ENCODE measurements at regions not wholly inside any gene's neighbourhood (a gene's known extent, or its start where the extent isn't known, plus 50 kb on each side); places are given as distances from the start of the nearest gene placed in this dataset.

GRCh38 chr1:198892065-198892464 is 253.2 kb downstream of the PTPRC start:
- intact Hi-C loops (cut with DNase I), result no loop called here
- no peak for DNase-seq (ENCODE audit: low spot score in 2 of 2)
- no peak overlapping the region for H3K27ac ChIP-seq
- H3K36me3 ChIP-seq, result no peaks in the 10 kb centered on the region
- no peaks in the 10 kb centered on the region for H3K27me3 ChIP-seq
- no peaks in the 10 kb centered on the region for H3K9me3 ChIP-seq
- H3K4me3 ChIP-seq, result no peak overlapping the region
- H3K4me1 ChIP-seq, result no peaks in the 10 kb centered on the region
- no peak for TF ChIP-seq CTCF (IDR thresholded peaks at IDR 0.05)

DNA sequence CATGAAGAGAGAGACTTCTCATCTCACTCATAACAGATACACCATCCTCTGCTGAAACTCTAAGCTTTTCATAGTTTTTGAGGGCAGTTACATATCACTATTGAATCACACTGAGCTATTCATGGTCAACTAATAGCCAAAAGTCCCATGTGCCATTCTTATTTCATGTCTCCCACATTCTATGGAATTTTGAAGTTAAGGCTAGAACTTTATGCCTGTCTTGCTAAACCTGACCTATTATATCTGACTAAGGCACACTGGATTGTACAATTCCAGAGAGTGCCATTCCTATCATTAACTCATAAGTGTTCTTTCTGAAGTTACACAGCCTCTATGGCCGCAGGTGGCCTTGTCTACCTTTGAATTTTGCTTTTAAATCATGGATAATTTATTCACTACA is 254.3 kb downstream of the PTPRC start:
- intact Hi-C loops (cut with DNase I), result no loop called here
- no peaks in the 10 kb centered on the region for H3K36me3 ChIP-seq
- no peak for DNase-seq (ENCODE audit: low spot score in 2 of 2)
- no peak for TF ChIP-seq CTCF (IDR thresholded peaks at IDR 0.05)
- no peaks in the 10 kb centered on the region for H3K4me1 ChIP-seq
- H3K27me3 ChIP-seq, result no peaks in the 10 kb centered on the region
- H3K4me3 ChIP-seq, result no peak overlapping the region
- H3K9me3 ChIP-seq, result no peaks in the 10 kb centered on the region
- no peak overlapping the region for H3K27ac ChIP-seq

- Histone ChIP-seq H3K27me3 (no peaks in the 10 kb centered on the region), H3K4me3 (no peak overlapping the region), H3K36me3 (no peaks in the 10 kb centered on the region), H3K27ac (no peak overlapping the region), H3K4me1 (no peaks in the 10 kb centered on the region), H3K9me3 (no peaks in the 10 kb centered on the region)
- intact Hi-C loops (cut with DNase I), result no loop called here
- DNase-seq (ENCODE audit: low spot score in 2 of 2), result no peak
- TF ChIP-seq CTCF (IDR thresholded peaks at IDR 0.05), result no peak
Measured at GRCh38 chr1:198893763-198894444, 255.1 kb downstream of the PTPRC start.

DNA sequence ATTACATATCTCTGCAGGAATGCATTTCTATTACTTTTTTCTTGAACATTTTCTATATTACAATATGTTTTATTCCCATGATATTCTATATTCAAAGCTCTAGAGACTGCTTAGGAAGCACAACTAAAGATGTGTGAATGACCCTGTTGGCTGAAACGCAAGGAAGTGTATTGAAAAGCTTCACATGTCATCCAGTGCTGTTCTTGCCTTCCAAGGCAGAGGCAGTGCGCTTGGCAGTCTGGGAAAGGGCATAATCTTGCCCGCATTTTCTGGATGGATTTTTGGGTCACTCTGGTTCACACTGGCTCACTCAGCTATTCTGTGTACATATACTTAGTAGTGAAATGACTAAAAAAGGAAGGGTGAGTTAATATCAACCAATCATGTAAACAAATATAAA is 262.4 kb downstream of the PTPRC start:
- no peak for TF ChIP-seq CTCF (IDR thresholded peaks at IDR 0.05)
- Histone ChIP-seq H3K4me3 (no peak overlapping the region), H3K27me3 (no peaks in the 10 kb centered on the region), H3K4me1 (no peaks in the 10 kb centered on the region), H3K27ac (no peak overlapping the region), H3K36me3 (no peaks in the 10 kb centered on the region), H3K9me3 (no peaks in the 10 kb centered on the region)
- no peak for DNase-seq (ENCODE audit: low spot score in 2 of 2)
- intact Hi-C loops (cut with DNase I), result no loop called here

- TF ChIP-seq CTCF (IDR thresholded peaks at IDR 0.05), result no peak
- Histone ChIP-seq H3K9me3 (no peaks in the 10 kb centered on the region), H3K27ac (no peak overlapping the region), H3K27me3 (no peaks in the 10 kb centered on the region), H3K4me3 (no peak overlapping the region), H3K4me1 (no peaks in the 10 kb centered on the region), H3K36me3 (no peaks in the 10 kb centered on the region)
- intact Hi-C loops (cut with DNase I), result no loop called here
- DNase-seq (ENCODE audit: low spot score in 2 of 2), result no peak
Measured at GRCh38 chr1:198902655-198903054, 263.8 kb downstream of the PTPRC start.

GRCh38 chr1:198903203-198903602 is 264.4 kb downstream of the PTPRC start:
- no peak for DNase-seq (ENCODE audit: low spot score in 2 of 2)
- no peak overlapping the region for H3K27ac ChIP-seq
- intact Hi-C loops (cut with DNase I), result no loop called here
- H3K27me3 ChIP-seq, result no peaks in the 10 kb centered on the region
- H3K9me3 ChIP-seq, result no peaks in the 10 kb centered on the region
- TF ChIP-seq CTCF (IDR thresholded peaks at IDR 0.05), result no peak
- no peaks in the 10 kb centered on the region for H3K4me1 ChIP-seq
- H3K36me3 ChIP-seq, result no peaks in the 10 kb centered on the region
- H3K4me3 ChIP-seq, result no peak overlapping the region

All from ascending aorta (tissue), 2 donors.